DOHH2 (cell line): ENCODE measurements at regions not wholly inside any gene's neighbourhood (a gene's known extent, or its start where the extent isn't known, plus 50 kb on each side); places are given as distances from the start of the nearest gene placed in this dataset.

Experiments
- H3F3A ChIP-seq: fragments of 200-600 bp; sonication (generic), shearing (Covaris generic); 2 replicates; pipeline ENCODE4 v1.6.0; 2016; ENCODE audit warnings: antibody characterized with exemption, mild to moderate bottlenecking; ENCODE audit not compliant: control insufficient read depth, insufficient read depth
- H3K27ac ChIP-seq: fragments of 200-600 bp; sonication (generic); 2 replicates; pipeline ENCODE4 v1.5.1; 2014; ENCODE audit warnings: low read depth, mild to moderate bottlenecking, low read length, moderate library complexity
- H3K27me3 ChIP-seq: fragments of 200-600 bp; sonication (generic); 2 replicates; pipeline ENCODE4 v1.6.1; 2014; ENCODE audit warnings: mild to moderate bottlenecking, low read length, mixed read lengths; ENCODE audit not compliant: control insufficient read depth
- H3K36me3 ChIP-seq: fragments of 200-600 bp; sonication (generic); 2 replicates; pipeline ENCODE4 v1.6.1; 2014; ENCODE audit warnings: mild to moderate bottlenecking, low read length, moderate library complexity, mixed read lengths; ENCODE audit not compliant: control insufficient read depth
- H3K4me1 ChIP-seq: fragments of 200-600 bp; sonication (generic); 2 replicates; pipeline ENCODE4 v1.6.1; 2014; ENCODE audit warnings: mild to moderate bottlenecking, low read length, mixed read lengths; ENCODE audit not compliant: control insufficient read depth
- H3K4me2 ChIP-seq: fragments of 200-600 bp; sonication (generic); 2 replicates; pipeline ENCODE4 v1.6.0; 2014; ENCODE audit warnings: mild to moderate bottlenecking, low read length, moderate library complexity
- H3K4me3 ChIP-seq: fragments of 200-600 bp; sonication (generic); 2 replicates; pipeline ENCODE4 v1.5.1; 2014; ENCODE audit warnings: mild to moderate bottlenecking, low read length, mixed read lengths
- H3K79me2 ChIP-seq: fragments of 200-600 bp; sonication (generic); 2 replicates; pipeline ENCODE4 v1.6.1; 2014; ENCODE audit warnings: mild to moderate bottlenecking, low read length, mixed read lengths; ENCODE audit not compliant: control insufficient read depth
- H3K9me2 ChIP-seq: fragments of 200-600 bp; sonication (generic); replicated peaks from 2 replicates; pipeline ENCODE4 v1.6.1; 2014; ENCODE audit warnings: mild to moderate bottlenecking, low read length, mixed read lengths; ENCODE audit not compliant: control insufficient read depth
- H3K9me3 ChIP-seq: fragments of 200-600 bp; sonication (generic); 2 replicates; pipeline ENCODE4 v1.6.1; 2014; ENCODE audit warnings: antibody characterized with exemption, low read length, mixed read lengths; ENCODE audit not compliant: control insufficient read depth, insufficient read depth
- H4K20me1 ChIP-seq: fragments of 200-600 bp; sonication (generic); 2 replicates; pipeline ENCODE4 v1.6.0; 2014; ENCODE audit warnings: low read depth, mild to moderate bottlenecking, antibody characterized with exemption, low read length, moderate library complexity; ENCODE audit not compliant: control insufficient read depth, insufficient read depth
- CTCF ChIP-seq: fragments of 200-600 bp; sonication (generic); IDR thresholded peaks from one replicate; pipeline ENCODE4 v1.5.1; 2014; ENCODE audit warnings: antibody characterized with exemption, mild to moderate bottlenecking, low read depth, low read length; ENCODE audit not compliant: poor library complexity, severe bottlenecking
- EZH2phosphoT487 ChIP-seq: fragments of 200-600 bp; sonication (generic); IDR thresholded peaks from 2 replicates; pipeline ENCODE4 v1.6.1; 2017; ENCODE audit warnings: borderline replicate concordance, mild to moderate bottlenecking, antibody characterized with exemption, low read length, moderate library complexity, mixed read lengths

GRCh38 chr14:30260833-30261607, 297.9 kb upstream of the G2E3 start:
- Histone ChIP-seq H3K27me3 (no peaks in the 10 kb centered on the region), H3K9me2 (no peaks in the 10 kb centered on the region), H3F3A (no peaks in the 10 kb centered on the region), H3K4me2 (no peak overlapping the region), H3K27ac (no peak overlapping the region), H3K4me1 (no peaks in the 10 kb centered on the region), H3K4me3 (no peak overlapping the region), H3K9me3 (no peaks in the 10 kb centered on the region), H3K36me3 (no peaks in the 10 kb centered on the region), H4K20me1 (no peaks in the 10 kb centered on the region), H3K79me2 (no peaks in the 10 kb centered on the region)
- no peak for TF ChIP-seq CTCF
- no peak for TF ChIP-seq EZH2phosphoT487

- H3K36me3 ChIP-seq: no peaks in the 10 kb centered on the region
- H3K79me2 ChIP-seq: no peaks in the 10 kb centered on the region
- no peak overlapping the region for H3K4me3 ChIP-seq
- no peaks in the 10 kb centered on the region for H3K27me3 ChIP-seq
- no peaks in the 10 kb centered on the region for H3F3A ChIP-seq
- H3K9me3 ChIP-seq: no peaks in the 10 kb centered on the region
- TF ChIP-seq CTCF (no peak), EZH2phosphoT487 (no peak)
- no peak overlapping the region for H3K27ac ChIP-seq
- H3K4me2 ChIP-seq: no peak overlapping the region
- no peaks in the 10 kb centered on the region for H3K4me1 ChIP-seq
- no peaks in the 10 kb centered on the region for H4K20me1 ChIP-seq
- no peaks in the 10 kb centered on the region for H3K9me2 ChIP-seq
Measured at GRCh38 chr14:30264161-30264560, 294.8 kb upstream of the G2E3 start.

- H3K4me2 ChIP-seq: no peak overlapping the region
- TF ChIP-seq CTCF (no peak), EZH2phosphoT487 (no peak)
- H3K36me3 ChIP-seq: no peaks in the 10 kb centered on the region
Measured at GRCh38 chr14:30266290-30266689, 292.7 kb upstream of the G2E3 start.

More at GRCh38 chr14:30266290-30266689, 292.7 kb upstream of the G2E3 start:
- Histone ChIP-seq H3K4me1 (no peaks in the 10 kb centered on the region), H4K20me1 (no peaks in the 10 kb centered on the region), H3F3A (no peaks in the 10 kb centered on the region), H3K4me3 (no peak overlapping the region), H3K9me2 (no peaks in the 10 kb centered on the region), H3K79me2 (no peaks in the 10 kb centered on the region), H3K27me3 (no peaks in the 10 kb centered on the region), H3K27ac (no peak overlapping the region), H3K9me3 (no peaks in the 10 kb centered on the region)
